ENCODE measurements at regions not wholly inside any gene's neighbourhood (a gene's known extent, or its start where the extent isn't known, plus 50 kb on each side); places are given as distances from the start of the nearest gene placed in this dataset.

GRCh38 chr18:9038277-9038871 lies 64.1 kb upstream of the NDUFV2 start:
- no peak overlapping the region for H3K56ac ChIP-seq (replicated peaks; ENCODE audit: insufficient read length, low read depth, low read length)
- FAIRE-seq (no peak), DNase-seq (ENCODE audit: low read depth in 1 of 2, low spot score in 2 of 2) (no peak)
- no peak overlapping the region for H2AK5ac ChIP-seq (ENCODE audit: low read depth, low read length)
- H4K91ac ChIP-seq (replicated peaks; ENCODE audit: insufficient read length, low read length): no peak overlapping the region
- no peak overlapping the region for H4K8ac ChIP-seq (ENCODE audit: extremely low read depth, insufficient read depth, low read length)
- H3K4me3 ChIP-seq (ENCODE audit: extremely low read depth in 1 of 4, insufficient read depth in 2 of 4, low read depth in 3 of 4, low read length in 4 of 4): no peak overlapping the region
- H3K27me3 ChIP-seq (replicated peaks in 1 of 4; ENCODE audit: control insufficient read depth in 3 of 4, extremely low read depth in 1 of 4, insufficient read depth in 3 of 4, low read length in 3 of 4): no peaks in the 10 kb centered on the region
- H3K23me2 ChIP-seq (ENCODE audit: low read depth, low read length): no peaks in the 10 kb centered on the region
- no peak overlapping the region for H3K18ac ChIP-seq (ENCODE audit: extremely low read depth, low read length)
- no peak overlapping the region for H2BK5ac ChIP-seq (ENCODE audit: low read depth, low read length)
- no peaks in the 10 kb centered on the region for H3K9me3 ChIP-seq (ENCODE audit: insufficient read depth in 2 of 2, low read depth in 1 of 2, low read length in 1 of 2)
- ChIA-PET POLR2A (ENCODE audit: partially characterized antibody) (no interaction called here), CTCF (ENCODE audit: partially characterized antibody) (no interaction called here)
- 74% methylated on average over 7 of the region's 7 CpGs; no CpG with 5 or more reads in 1 of the 2 experiments for WGBS, 2 experiments (ENCODE audit: extremely low coverage in 1 of 2, insufficient coverage in 1 of 2, insufficient read length in 1 of 2, insufficient replicate concordance in 2 of 2, low coverage in 1 of 2, low lambda C conversion rate in 2 of 2, missing lambda C conversion rate in 1 of 2)
- H3K79me1 ChIP-seq (ENCODE audit: low read depth, low read length): no peaks in the 10 kb centered on the region
- H2BK12ac ChIP-seq (ENCODE audit: low read depth, low read length): no peak overlapping the region
- no peak overlapping the region for H3K4ac ChIP-seq (replicated peaks; ENCODE audit: insufficient read length, low read depth, low read length)
- H3K9ac ChIP-seq (replicated peaks in 1 of 4; ENCODE audit: extremely low read depth in 1 of 4, low read depth in 3 of 4, low read length in 3 of 4): no peak overlapping the region
- no peak overlapping the region for H2BK15ac ChIP-seq (ENCODE audit: low read length)
- no peak overlapping the region for H2BK20ac ChIP-seq (ENCODE audit: low read length)
- peak overlapping the region; percentile 48; the same call in 1 of the 2 replicates for H2AFZ ChIP-seq (ENCODE audit: low read length)
- H2BK120ac ChIP-seq (replicated peaks; ENCODE audit: low read depth, low read length): no peak overlapping the region
- TF ChIP-seq RNF2 (IDR thresholded peaks at IDR 0.05; ENCODE audit: borderline replicate concordance, low read depth, low read length, missing control alignments, poor library complexity, severe bottlenecking) (no peak), E2F6 (IDR thresholded peaks at IDR 0.05) (no peak), SIN3A (conservative IDR thresholded peaks at IDR 0.05 in 1 of 2, IDR thresholded peaks at IDR 0.05 in 1 of 2; ENCODE audit: low read depth in 1 of 2, low read length in 2 of 2) (no peak), MAFK (IDR thresholded peaks at IDR 0.05; ENCODE audit: low read depth, low read length) (peak; percentile 89), PHF8 (conservative IDR thresholded peaks at IDR 0.05; ENCODE audit: low read depth, low read length) (no peak), RXRA (IDR thresholded peaks at IDR 0.05; ENCODE audit: insufficient read depth, low read depth, low read length) (no peak), CHD2 (IDR thresholded peaks at IDR 0.05; ENCODE audit: low read length) (no peak)
- no peaks in the 10 kb centered on the region for H3K79me2 ChIP-seq (ENCODE audit: control insufficient read depth in 1 of 2, insufficient read depth in 2 of 2, low read length in 2 of 2)
- no peaks in the 10 kb centered on the region for H4K20me1 ChIP-seq (replicated peaks in 1 of 2; ENCODE audit: control insufficient read depth in 1 of 2, insufficient read depth in 2 of 2, low read length in 2 of 2)
- no peak overlapping the region for H3K23ac ChIP-seq (ENCODE audit: insufficient read length)
- no peaks in the 10 kb centered on the region for H3K36me3 ChIP-seq (ENCODE audit: control insufficient read depth in 2 of 4, insufficient read depth in 4 of 4, low read length in 3 of 4)
- H3K14ac ChIP-seq (ENCODE audit: insufficient read length): no peak overlapping the region
- H3K4me2 ChIP-seq (ENCODE audit: insufficient read depth in 1 of 2, low read depth in 2 of 2, low read length in 2 of 2): no peak overlapping the region
- no peak overlapping the region for H3K27ac ChIP-seq (ENCODE audit: low read depth, low read length)
- no peaks in the 10 kb centered on the region; a peak in 1 of 7 replicates for H3K4me1 ChIP-seq (replicated peaks in 1 of 4; ENCODE audit: control insufficient read depth in 3 of 4, insufficient read depth in 4 of 4, low read length in 3 of 4)
- H4K5ac ChIP-seq (ENCODE audit: insufficient read length, low read depth, low read length): no peak overlapping the region

Data from H1 (cell line).